NCI-H2107 treated with DMSO at 0.1 percent for 48 hours (cell line): ENCODE measurements at regions not wholly inside any gene's neighbourhood (a gene's known extent, or its start where the extent isn't known, plus 50 kb on each side); places are given as distances from the start of the nearest gene placed in this dataset.
A peak's percentile ranks its signal among the peaks of the same experiment; 100 is the strongest.
"Not testable (repeated sequence)": the region's sequence is repeated elsewhere in the genome, so short reads cannot be mapped to it uniquely, and the experiment has no call there.

Source experiments
- DNase-seq: peaks from one replicate; lab custom pipeline; 2025; ENCODE audit not compliant: unreplicated experiment; lab: John Stamatoyannopoulos, UW

- DNase-seq, result no peak
Observed at GRCh38 chr10:36462194-36462593, 663.2 kb upstream of the ANKRD30A start.

GRCh38 chr10:36458437-36458836, 667.0 kb upstream of the ANKRD30A start:
- not testable (repeated sequence) for DNase-seq

- no peak for DNase-seq
Observed at GRCh38 chr10:36457751-36458150, 667.6 kb upstream of the ANKRD30A start.

GRCh38 chr10:36455526-36456133, 669.8 kb upstream of the ANKRD30A start:
- no peak for DNase-seq

- DNase-seq, result no peak
Observed at GRCh38 chr10:36452851-36453250, 672.5 kb upstream of the ANKRD30A start.

- DNase-seq, result no peak
Observed at GRCh38 chr10:36451391-36451970, 673.9 kb upstream of the ANKRD30A start.

GRCh38 chr10:36450380-36450779, 675.0 kb upstream of the ANKRD30A start:
- DNase-seq, result no peak

- DNase-seq, result peak; percentile 16
Observed at GRCh38 chr10:36448760-36449691, 676.4 kb upstream of the ANKRD30A start.

- no peak for DNase-seq
Observed at GRCh38 chr10:36446881-36447280, 678.5 kb upstream of the ANKRD30A start.

GRCh38 chr10:36443233-36443632, 682.2 kb upstream of the ANKRD30A start:
- no peak for DNase-seq

GRCh38 chr10:36441557-36441956, 683.8 kb upstream of the ANKRD30A start:
- DNase-seq, result no peak

- DNase-seq, result no peak
Observed at GRCh38 chr10:36440539-36440938, 684.9 kb upstream of the ANKRD30A start.

GRCh38 chr10:36437367-36437766, 688.0 kb upstream of the ANKRD30A start:
- DNase-seq, result no peak

- DNase-seq, result no peak
Observed at GRCh38 chr10:36428507-36428906, 696.9 kb upstream of the ANKRD30A start.

- no peak for DNase-seq
Observed at GRCh38 chr10:36425131-36425797, 700.1 kb upstream of the ANKRD30A start.

- no peak for DNase-seq
Observed at GRCh38 chr10:36424502-36424901, 700.9 kb upstream of the ANKRD30A start.

- no peak for DNase-seq
Observed at GRCh38 chr10:36423821-36424248, 701.6 kb upstream of the ANKRD30A start.

- no peak for DNase-seq
Observed at GRCh38 chr10:36421992-36422391, 703.4 kb upstream of the ANKRD30A start.

- no peak for DNase-seq
Observed at GRCh38 chr10:36416513-36416912, 708.9 kb upstream of the ANKRD30A start.

- DNase-seq, result no peak
Observed at GRCh38 chr10:36412942-36413341, 712.5 kb upstream of the ANKRD30A start.

GRCh38 chr10:36400238-36400637, 725.2 kb upstream of the ANKRD30A start:
- not testable (repeated sequence) for DNase-seq
